ENCODE measurements at regions not wholly inside any gene's neighbourhood (a gene's known extent, or its start where the extent isn't known, plus 50 kb on each side); places are given as distances from the start of the nearest gene placed in this dataset.

DNA sequence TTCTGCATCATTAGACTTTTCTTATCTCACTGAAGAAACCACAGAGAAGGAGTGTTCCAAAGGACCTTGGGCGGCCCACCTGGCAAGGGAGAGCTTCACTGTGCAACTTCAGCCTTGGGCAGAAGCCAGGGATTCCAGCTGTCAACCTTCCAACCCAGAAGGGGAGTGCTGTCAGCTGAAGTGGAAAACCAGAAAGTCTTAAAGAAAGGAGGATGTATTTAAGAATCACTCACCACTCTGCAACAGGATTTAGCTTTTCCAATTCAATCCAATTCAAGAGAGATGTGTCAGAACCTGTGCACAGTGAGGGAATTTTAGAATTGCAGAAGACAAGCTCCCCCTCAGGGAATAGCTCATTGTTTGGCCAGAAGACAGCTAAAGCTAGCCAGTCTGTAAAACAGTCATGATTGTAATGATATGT lies 553.7 kb downstream of the CD83 start:
- no peaks in the 10 kb centered on the region for H3K79me2 ChIP-seq (replicated peaks; ENCODE audit: insufficient read depth, low read length)
- H3K9ac ChIP-seq (ENCODE audit: low read length), result no peak overlapping the region
- no peak overlapping the region for H3K4me2 ChIP-seq (ENCODE audit: low read length)
- no peaks in the 10 kb centered on the region for H3K27me3 ChIP-seq (ENCODE audit: insufficient read depth, low read depth, low read length)
- no peaks in the 10 kb centered on the region for H4K20me1 ChIP-seq (ENCODE audit: insufficient read depth)
- no peaks in the 10 kb centered on the region for H3K9me2 ChIP-seq (ENCODE audit: insufficient read depth, low read length)
- H3K27ac ChIP-seq (ENCODE audit: low read length), result no peak overlapping the region
- no peaks in the 10 kb centered on the region for H3K9me3 ChIP-seq (ENCODE audit: low read length)
- TF ChIP-seq REST (IDR thresholded peaks at IDR 0.05; ENCODE audit: borderline replicate concordance) (no peak), POLR2AphosphoS5 (IDR thresholded peaks at IDR 0.05) (no peak), SMC3 (conservative IDR thresholded peaks at IDR 0.05; ENCODE audit: poor library complexity) (no peak), MXI1 (conservative IDR thresholded peaks at IDR 0.05; ENCODE audit: poor library complexity, severe bottlenecking) (no peak), TAF1 (IDR thresholded peaks at IDR 0.05; ENCODE audit: low read depth) (no peak), CTCF (IDR thresholded peaks at IDR 0.05; ENCODE audit: poor library complexity, severe bottlenecking) (no peak), EP300 (conservative IDR thresholded peaks at IDR 0.05; ENCODE audit: poor library complexity, severe bottlenecking) (no peak), RAD21 (conservative IDR thresholded peaks at IDR 0.05) (no peak), EZH2 (IDR thresholded peaks at IDR 0.05; ENCODE audit: borderline replicate concordance, insufficient read depth, low read length, poor library complexity, severe bottlenecking) (no peak)
- no peak overlapping the region for H3K4me3 ChIP-seq (ENCODE audit: low read length)
- no peaks in the 10 kb centered on the region for H3K36me3 ChIP-seq (ENCODE audit: insufficient read depth, low read length)
- H2AFZ ChIP-seq (ENCODE audit: low read depth, low read length), result no peak overlapping the region
- H3F3A ChIP-seq (ENCODE audit: insufficient read depth, low read length, poor library complexity, severe bottlenecking), result no peaks in the 10 kb centered on the region

- Histone ChIP-seq H4K20me1 (ENCODE audit: insufficient read depth) (no peaks in the 10 kb centered on the region), H3F3A (ENCODE audit: insufficient read depth, low read length, poor library complexity, severe bottlenecking) (no peaks in the 10 kb centered on the region), H3K4me3 (ENCODE audit: low read length) (no peak overlapping the region), H3K9me3 (ENCODE audit: low read length) (no peaks in the 10 kb centered on the region), H3K4me2 (ENCODE audit: low read length) (no peak overlapping the region), H3K9ac (ENCODE audit: low read length) (no peak overlapping the region), H3K79me2 (replicated peaks; ENCODE audit: insufficient read depth, low read length) (no peaks in the 10 kb centered on the region), H3K27ac (ENCODE audit: low read length) (no peak overlapping the region), H2AFZ (ENCODE audit: low read depth, low read length) (no peak overlapping the region), H3K36me3 (ENCODE audit: insufficient read depth, low read length) (no peaks in the 10 kb centered on the region), H3K27me3 (ENCODE audit: insufficient read depth, low read depth, low read length) (no peaks in the 10 kb centered on the region), H3K9me2 (ENCODE audit: insufficient read depth, low read length) (no peaks in the 10 kb centered on the region)
- TF ChIP-seq SMC3 (conservative IDR thresholded peaks at IDR 0.05; ENCODE audit: poor library complexity) (no peak), CTCF (IDR thresholded peaks at IDR 0.05; ENCODE audit: poor library complexity, severe bottlenecking) (no peak), EZH2 (IDR thresholded peaks at IDR 0.05; ENCODE audit: borderline replicate concordance, insufficient read depth, low read length, poor library complexity, severe bottlenecking) (no peak)
Measured at GRCh38 chr6:14671937-14672336, 554.4 kb downstream of the CD83 start.
